Upper lobe of right lung (tissue), 1 donor: ENCODE measurements at regions not wholly inside any gene's neighbourhood (a gene's known extent, or its start where the extent isn't known, plus 50 kb on each side); places are given as distances from the start of the nearest gene placed in this dataset.

Experiments
- ATAC-seq: fragments of 200-7000 bp; cut with Tn5 transposase; one replicate; pipeline ENCODE4 v1.9.1; 2020; ENCODE audit warnings: mild to moderate bottlenecking, moderate library complexity
- DNase-seq: peaks from one replicate; pipeline ENCODE4 v3.0.0-alpha.2; 2020
- H3K27ac ChIP-seq: fragments of 200-600 bp; one replicate; pipeline ENCODE4 v1.8.0; 2022
- H3K27me3 ChIP-seq: fragments of 200-600 bp; one replicate; pipeline ENCODE4 v1.8.0; 2022; ENCODE audit warnings: mild to moderate bottlenecking
- H3K36me3 ChIP-seq: fragments of 200-600 bp; one replicate; pipeline ENCODE4 v1.8.0; 2022
- H3K4me1 ChIP-seq: fragments of 200-600 bp; one replicate; pipeline ENCODE4 v1.8.0; 2022
- H3K4me3 ChIP-seq: fragments of 200-600 bp; one replicate; pipeline ENCODE4 v1.8.0; 2022; ENCODE audit warnings: mild to moderate bottlenecking
- H3K9me3 ChIP-seq: fragments of 200-600 bp; one replicate; pipeline ENCODE4 v1.8.0; 2022
- intact Hi-C: fragments of 100-400 bp; cut with DNase I; formaldehyde crosslinking; loops from one replicate; pipeline ENCODE4 v1.11.0; 2022
- TF ChIP-seq, protein P1 (sequence below): fragments of 200-600 bp; IDR thresholded peaks from one replicate; pipeline ENCODE4 v1.8.0; 2022; ENCODE audit warnings: antibody characterized with exemption
- donor health status: DM: no; HTN: yes; CAD: no; lungs with severe emphysema.

DNA sequence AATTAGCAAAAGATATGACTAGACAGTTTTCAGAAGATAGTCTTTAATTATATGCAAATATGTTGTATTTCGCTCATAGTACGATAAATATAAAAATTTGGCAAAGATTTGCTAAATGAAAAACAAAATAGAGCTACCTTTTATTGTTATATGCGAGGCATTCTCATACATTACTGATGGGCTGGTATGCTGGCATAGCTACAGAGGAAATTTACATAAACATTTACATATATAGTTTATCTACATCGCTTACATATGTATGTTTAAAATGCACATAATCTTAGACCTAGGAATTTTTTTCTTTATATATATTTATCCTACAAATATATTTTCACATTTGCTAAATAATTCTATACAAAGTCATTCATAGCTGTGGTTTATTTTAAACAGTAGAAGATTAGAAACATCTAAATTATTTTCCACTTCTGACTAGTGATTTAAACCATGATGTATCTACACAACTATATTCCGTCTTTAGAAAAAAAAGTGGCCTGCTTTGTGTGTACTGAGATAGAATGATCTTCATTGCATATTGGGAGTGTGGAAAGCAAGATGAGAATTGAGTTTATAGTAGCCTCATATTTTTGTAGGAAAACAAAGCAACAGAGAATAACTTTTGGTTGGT is 1345.0 kb upstream of the SLC10A2 start:
- no peak for DNase-seq
- no peaks in the 10 kb centered on the region for H3K4me1 ChIP-seq
- intact Hi-C loops, result no loop called here
- H3K4me3 ChIP-seq, result no peak overlapping the region
- ATAC-seq, result no peak
- H3K27me3 ChIP-seq, result no peaks in the 10 kb centered on the region
- H3K27ac ChIP-seq, result no peak overlapping the region
- H3K36me3 ChIP-seq, result no peaks in the 10 kb centered on the region
- TF ChIP-seq, protein P1, sequence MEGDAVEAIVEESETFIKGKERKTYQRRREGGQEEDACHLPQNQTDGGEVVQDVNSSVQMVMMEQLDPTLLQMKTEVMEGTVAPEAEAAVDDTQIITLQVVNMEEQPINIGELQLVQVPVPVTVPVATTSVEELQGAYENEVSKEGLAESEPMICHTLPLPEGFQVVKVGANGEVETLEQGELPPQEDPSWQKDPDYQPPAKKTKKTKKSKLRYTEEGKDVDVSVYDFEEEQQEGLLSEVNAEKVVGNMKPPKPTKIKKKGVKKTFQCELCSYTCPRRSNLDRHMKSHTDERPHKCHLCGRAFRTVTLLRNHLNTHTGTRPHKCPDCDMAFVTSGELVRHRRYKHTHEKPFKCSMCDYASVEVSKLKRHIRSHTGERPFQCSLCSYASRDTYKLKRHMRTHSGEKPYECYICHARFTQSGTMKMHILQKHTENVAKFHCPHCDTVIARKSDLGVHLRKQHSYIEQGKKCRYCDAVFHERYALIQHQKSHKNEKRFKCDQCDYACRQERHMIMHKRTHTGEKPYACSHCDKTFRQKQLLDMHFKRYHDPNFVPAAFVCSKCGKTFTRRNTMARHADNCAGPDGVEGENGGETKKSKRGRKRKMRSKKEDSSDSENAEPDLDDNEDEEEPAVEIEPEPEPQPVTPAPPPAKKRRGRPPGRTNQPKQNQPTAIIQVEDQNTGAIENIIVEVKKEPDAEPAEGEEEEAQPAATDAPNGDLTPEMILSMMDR, result no peak
- no peaks in the 10 kb centered on the region for H3K9me3 ChIP-seq

DNA sequence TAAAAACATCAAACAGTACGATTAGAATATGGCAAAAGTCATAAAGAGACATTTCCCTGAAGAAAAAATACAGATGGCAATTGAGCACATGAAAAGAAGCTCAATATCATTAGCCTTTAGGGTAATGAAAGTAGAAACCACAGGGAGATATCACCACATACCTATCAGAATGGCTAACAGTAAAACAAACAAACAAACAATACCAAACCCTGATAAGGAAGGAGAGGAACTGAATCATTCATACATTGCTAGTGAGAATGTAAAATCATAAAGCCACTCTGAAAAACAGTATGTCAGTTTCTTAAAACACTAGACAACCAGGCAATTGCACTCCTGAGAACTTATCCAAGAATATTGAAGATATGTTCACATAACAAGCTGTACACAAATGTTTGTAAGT is 1342.5 kb upstream of the SLC10A2 start:
- ATAC-seq (no peak), DNase-seq (no peak)
- TF ChIP-seq, protein P1, result no peak

DNA sequence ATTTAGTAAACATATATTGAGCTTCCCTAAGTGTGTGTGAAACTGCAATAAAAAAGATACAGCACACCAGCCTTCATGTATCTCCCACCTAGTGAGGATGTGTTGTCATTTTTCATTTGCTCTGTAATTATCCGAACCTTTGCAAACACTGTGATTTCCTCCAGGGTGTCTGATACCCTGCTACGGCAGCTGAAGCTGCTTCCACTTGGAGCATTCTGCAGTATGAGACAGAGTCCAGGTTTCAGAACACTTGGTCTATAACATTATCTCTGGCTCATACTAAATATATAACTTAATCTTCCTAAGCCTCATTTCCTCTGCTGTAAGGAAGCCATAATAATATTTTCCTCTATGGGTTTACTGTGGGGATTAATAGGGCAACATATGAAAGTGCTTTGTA is 1338.1 kb upstream of the SLC10A2 start:
- intact Hi-C loops, result no loop called here
- H3K27ac ChIP-seq, result no peak overlapping the region
- TF ChIP-seq, protein P1, result no peak
- no peak for DNase-seq
- no peaks in the 10 kb centered on the region for H3K27me3 ChIP-seq
- H3K4me1 ChIP-seq, result no peaks in the 10 kb centered on the region
- no peaks in the 10 kb centered on the region for H3K36me3 ChIP-seq
- no peak for ATAC-seq
- H3K9me3 ChIP-seq, result no peaks in the 10 kb centered on the region
- no peak overlapping the region for H3K4me3 ChIP-seq

More for the DNA sequence above, 1342.5 kb upstream of the SLC10A2 start:
- H3K36me3 ChIP-seq, result no peaks in the 10 kb centered on the region
- H3K4me3 ChIP-seq, result no peak overlapping the region
- H3K9me3 ChIP-seq, result no peaks in the 10 kb centered on the region
- H3K4me1 ChIP-seq, result no peaks in the 10 kb centered on the region
- intact Hi-C loops, result no loop called here
- no peaks in the 10 kb centered on the region for H3K27me3 ChIP-seq
- H3K27ac ChIP-seq, result no peak overlapping the region

DNA sequence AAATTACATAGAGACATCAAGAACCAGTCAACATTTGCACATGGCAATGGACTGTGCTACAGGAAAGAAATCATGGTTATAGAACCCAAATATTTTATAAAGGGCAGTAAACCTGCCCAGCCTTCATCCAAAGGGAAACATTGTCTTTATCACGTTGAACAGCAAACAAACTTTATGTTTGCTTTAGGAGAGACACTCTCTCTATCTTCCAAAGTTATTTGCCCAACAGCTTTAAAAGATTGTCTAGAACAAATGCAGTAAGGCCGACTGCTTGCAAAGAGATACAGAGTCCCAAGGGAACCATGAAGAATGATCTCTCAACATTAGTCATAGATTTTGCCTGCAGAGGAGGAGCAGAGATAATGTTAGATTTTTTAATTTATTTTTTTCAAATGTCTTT is 1323.5 kb upstream of the SLC10A2 start:
- ATAC-seq, result no peak
- no peaks in the 10 kb centered on the region for H3K36me3 ChIP-seq
- no peak for DNase-seq
- H3K4me3 ChIP-seq, result no peak overlapping the region
- intact Hi-C loops, result no loop called here
- no peaks in the 10 kb centered on the region for H3K4me1 ChIP-seq
- no peaks in the 10 kb centered on the region for H3K9me3 ChIP-seq
- no peak overlapping the region for H3K27ac ChIP-seq
- H3K27me3 ChIP-seq, result no peaks in the 10 kb centered on the region
- TF ChIP-seq, protein P1, result no peak

DNA sequence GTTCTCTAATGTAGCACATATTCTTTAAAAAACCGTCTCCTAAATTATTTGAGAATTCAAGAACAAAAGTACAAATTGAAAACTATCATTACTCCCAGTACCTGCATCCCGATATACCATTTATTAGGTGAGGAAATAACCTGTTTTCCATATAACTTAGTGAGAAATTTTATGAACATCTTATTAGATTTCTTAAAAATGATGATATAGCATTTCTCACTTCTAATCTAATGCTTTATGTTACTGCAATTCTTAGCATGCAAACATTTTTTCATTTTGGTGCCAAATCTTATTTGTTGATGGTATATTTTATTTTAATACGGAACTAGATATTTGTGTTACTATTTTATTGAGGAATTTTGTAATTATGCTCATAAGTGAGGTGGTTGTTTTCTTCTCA is 1321.3 kb upstream of the SLC10A2 start:
- intact Hi-C loops, result no loop called here
- Histone ChIP-seq H3K9me3 (no peaks in the 10 kb centered on the region), H3K4me3 (no peak overlapping the region), H3K27me3 (no peaks in the 10 kb centered on the region), H3K36me3 (no peaks in the 10 kb centered on the region), H3K4me1 (no peaks in the 10 kb centered on the region), H3K27ac (no peak overlapping the region)
- ATAC-seq, result no peak
- TF ChIP-seq, protein P1, result no peak
- DNase-seq, result no peak

DNA sequence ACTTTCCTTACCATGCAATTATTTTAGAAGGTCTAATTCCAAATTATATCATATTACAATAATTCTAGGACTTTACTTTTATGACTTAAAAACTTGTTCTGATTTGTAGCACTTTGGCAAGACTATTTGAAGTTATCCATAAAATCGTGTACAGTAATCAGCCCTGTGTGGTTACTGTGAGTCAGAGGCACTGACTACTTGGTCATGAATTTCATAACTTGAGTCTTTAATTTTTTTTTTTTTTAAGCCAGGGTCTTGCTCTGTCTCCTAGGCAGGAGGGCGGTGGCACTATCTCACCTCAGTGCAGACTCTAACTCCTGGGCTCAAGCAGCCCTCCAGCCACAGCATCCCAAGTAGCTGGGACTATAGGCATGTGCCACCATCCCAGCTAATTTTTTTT is 1319.2 kb upstream of the SLC10A2 start:
- DNase-seq (no peak), ATAC-seq (no peak)
- H3K27me3 ChIP-seq, result no peaks in the 10 kb centered on the region
- no peak overlapping the region for H3K27ac ChIP-seq
- H3K9me3 ChIP-seq, result no peaks in the 10 kb centered on the region
- no peaks in the 10 kb centered on the region for H3K4me1 ChIP-seq
- H3K4me3 ChIP-seq, result no peak overlapping the region
- TF ChIP-seq, protein P1, result no peak
- H3K36me3 ChIP-seq, result no peaks in the 10 kb centered on the region
- intact Hi-C loops, result no loop called here
